HEK293T (cell line): ENCODE measurements at regions not wholly inside any gene's neighbourhood (a gene's known extent, or its start where the extent isn't known, plus 50 kb on each side); places are given as distances from the start of the nearest gene placed in this dataset.

Experiments
- CTCF ChIA-PET: fragments of 350-600 bp; formaldehyde crosslinking; extraction: SDS; loops from one replicate; lab custom pipeline; 2021; ENCODE audit warnings: antibody characterized with exemption, inconsistent platforms; lab: Yijun Ruan, JAX
- POLR2A ChIA-PET: fragments of 350-600 bp; formaldehyde crosslinking; extraction: SDS; loops from one replicate; lab custom pipeline; 2020; ENCODE audit warnings: antibody characterized with exemption, inconsistent platforms; lab: Yijun Ruan, JAX
- DNase-seq: peaks from one replicate; pipeline ENCODE4 v3.0.0; 2012; ENCODE audit warnings: mixed read lengths; ENCODE audit errors: extremely low spot score
- ARNT ChIP-seq: fragments of 450-650 bp; IDR thresholded peaks from 2 replicates; pipeline ENCODE4 v1.6.1; 2017; ENCODE audit warnings: mild to moderate bottlenecking
- BHLHE40 ChIP-seq: fragments of 450-650 bp; IDR thresholded peaks from 2 replicates; pipeline ENCODE4 v1.6.1; 2016; ENCODE audit warnings: mild to moderate bottlenecking, moderate library complexity, borderline replicate concordance
- CTBP1 ChIP-seq: fragments of 450-650 bp; IDR thresholded peaks from 2 replicates; pipeline ENCODE4 v1.6.1; 2016; ENCODE audit warnings: borderline replicate concordance
- ELF4 ChIP-seq: fragments of 450-650 bp; IDR thresholded peaks from 2 replicates; pipeline ENCODE4 v1.6.1; 2017; ENCODE audit warnings: antibody characterized with exemption
- FOXA1 ChIP-seq: fragments of 450-650 bp; IDR thresholded peaks from 2 replicates; pipeline ENCODE4 v1.6.1; 2016; ENCODE audit warnings: mild to moderate bottlenecking
- FOXK2 ChIP-seq: fragments of 450-650 bp; IDR thresholded peaks from 2 replicates; pipeline ENCODE4 v1.6.1; 2016; ENCODE audit warnings: mild to moderate bottlenecking
- FOXM1 ChIP-seq: fragments of 450-650 bp; IDR thresholded peaks from 2 replicates; pipeline ENCODE4 v1.6.1; 2017; ENCODE audit warnings: mild to moderate bottlenecking, borderline replicate concordance
- HDGF ChIP-seq: fragments of 450-650 bp; IDR thresholded peaks from 2 replicates; pipeline ENCODE4 v1.6.1; 2017; ENCODE audit warnings: antibody characterized with exemption, borderline replicate concordance
- L3MBTL2 ChIP-seq: fragments of 450-650 bp; conservative IDR thresholded peaks from 2 replicates; pipeline ENCODE4 v1.6.1; 2016; ENCODE audit warnings: mild to moderate bottlenecking
- LEF1 ChIP-seq: fragments of 450-650 bp; IDR thresholded peaks from 2 replicates; pipeline ENCODE4 v1.6.1; 2017; ENCODE audit warnings: mild to moderate bottlenecking, borderline replicate concordance
- NFRKB ChIP-seq: fragments of 450-650 bp; IDR thresholded peaks from 2 replicates; pipeline ENCODE4 v1.6.1; 2016; ENCODE audit warnings: mild to moderate bottlenecking, moderate library complexity
- PKNOX1 ChIP-seq: fragments of 450-650 bp; IDR thresholded peaks from 2 replicates; pipeline ENCODE4 v1.6.1; 2016
- SP1 ChIP-seq: fragments of 450-650 bp; IDR thresholded peaks from 2 replicates; pipeline ENCODE4 v1.6.1; 2017
- SUZ12 ChIP-seq: fragments of 450-650 bp; IDR thresholded peaks from 2 replicates; pipeline ENCODE4 v1.6.1; 2016; ENCODE audit warnings: mild to moderate bottlenecking
- TARDBP ChIP-seq: fragments of 450-650 bp; IDR thresholded peaks from 2 replicates; pipeline ENCODE4 v1.6.1; 2016
- ZNF384 ChIP-seq: fragments of 450-650 bp; IDR thresholded peaks from 2 replicates; pipeline ENCODE4 v1.6.1; 2016

DNA sequence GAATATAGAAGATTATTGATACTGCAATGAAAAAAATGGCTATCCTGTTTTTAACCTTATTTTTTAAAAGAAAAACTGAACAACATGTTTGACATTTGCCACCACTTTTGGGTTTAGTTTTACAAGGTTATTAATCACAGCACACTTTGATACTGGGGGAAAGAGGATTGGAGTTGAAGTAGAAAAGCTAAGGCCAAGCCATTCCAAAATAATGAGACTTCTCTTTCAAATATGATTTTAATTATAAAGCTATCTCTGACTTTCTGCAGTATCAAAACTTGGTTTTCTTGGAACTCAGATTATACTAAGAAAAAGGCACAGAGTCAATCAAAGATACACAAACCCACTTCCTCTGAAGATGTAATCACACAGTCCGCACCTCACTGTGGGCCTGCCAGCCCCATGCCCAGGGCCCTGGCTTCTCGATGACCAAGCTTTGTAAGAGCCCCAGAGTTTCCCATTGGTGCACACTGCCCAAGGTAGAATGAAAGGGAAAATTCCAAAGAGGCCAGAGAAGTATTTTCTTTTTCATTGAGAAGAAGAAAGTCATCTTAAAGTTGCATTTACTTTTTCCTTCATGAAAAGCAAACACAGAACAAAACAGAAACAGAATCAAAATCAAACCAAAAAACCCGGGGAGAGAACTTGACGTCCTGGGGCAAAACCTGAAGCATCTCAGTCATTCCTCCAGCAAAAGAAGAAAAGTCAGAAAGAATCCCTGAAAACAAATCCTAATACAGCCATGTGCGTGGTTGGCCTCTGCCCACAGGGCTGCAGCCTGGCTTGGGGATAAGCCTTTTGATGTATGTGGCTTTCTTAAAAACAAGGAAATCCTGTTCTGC lies 187.7 kb upstream of the KLF6 start:
- no peak for DNase-seq
- ChIA-PET CTCF (no interaction called here), POLR2A (no interaction called here)
- TF ChIP-seq BHLHE40 = no peak

DNA sequence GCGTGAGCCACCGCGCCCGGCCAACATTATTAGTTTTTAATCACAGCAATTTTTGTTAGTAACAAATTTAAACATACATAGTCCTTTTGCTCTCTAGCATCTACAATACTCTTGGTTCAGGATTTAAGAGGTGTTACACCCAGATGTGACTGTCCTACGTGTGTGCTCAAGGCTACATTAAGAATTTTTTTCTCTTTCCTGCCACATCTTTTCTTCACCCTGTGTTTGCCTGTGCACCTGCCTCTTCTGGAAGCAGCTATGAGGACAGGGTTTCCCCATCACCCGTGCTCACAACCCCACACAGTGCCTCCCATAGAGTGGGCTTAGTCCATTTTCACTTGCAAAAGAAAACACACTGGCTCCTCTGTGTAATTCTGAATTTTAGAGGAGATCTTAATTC lies 186.7 kb upstream of the KLF6 start:
- CTCF ChIA-PET = no interaction called here
- POLR2A ChIA-PET = no interaction called here
- no peak for TF ChIP-seq ARNT
- no peak for TF ChIP-seq L3MBTL2
- TF ChIP-seq PKNOX1 = no peak
- no peak for TF ChIP-seq SUZ12
- no peak for DNase-seq

- ChIA-PET POLR2A (no interaction called here), CTCF (no interaction called here)
- DNase-seq = no peak
- TF ChIP-seq ELF4 (no peak), L3MBTL2 (no peak), FOXA1 (no peak), NFRKB (no peak), SUZ12 (no peak), FOXM1 (no peak), PKNOX1 (no peak), HDGF (no peak), LEF1 (no peak), ARNT (no peak), SP1 (no peak), TARDBP (no peak), BHLHE40 (no peak), FOXK2 (no peak), CTBP1 (no peak), ZNF384 (no peak)
Observed at GRCh38 chr10:3969876-3970666, 185.1 kb upstream of the KLF6 start.

DNA sequence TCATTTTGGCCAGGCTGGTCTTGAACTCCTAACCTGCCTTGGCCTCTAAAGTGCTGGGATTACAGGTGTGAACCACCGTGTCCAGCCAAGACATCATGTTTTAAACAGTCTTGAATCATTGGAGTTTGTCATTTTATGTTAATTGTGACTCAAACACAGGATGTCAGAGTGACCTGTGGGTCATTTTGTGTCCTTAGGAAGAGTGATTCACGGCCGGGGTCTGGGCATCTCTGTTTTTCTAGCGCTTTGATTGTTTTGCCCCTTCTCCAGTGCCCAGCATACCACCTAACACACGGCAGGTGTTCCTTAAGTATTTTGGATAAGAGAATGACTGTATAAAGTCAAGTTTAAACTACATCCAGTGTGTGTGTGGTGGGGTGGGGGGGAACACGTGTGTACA lies 183.7 kb upstream of the KLF6 start:
- ChIA-PET POLR2A (no interaction called here), CTCF (no interaction called here)
- TF ChIP-seq TARDBP (no peak), CTBP1 (no peak), ZNF384 (no peak), ARNT (no peak)

GRCh38 chr10:3964516-3964915 lies 179.5 kb upstream of the KLF6 start:
- ChIA-PET POLR2A (no interaction called here), CTCF (no interaction called here)
- no peak for DNase-seq
- TF ChIP-seq CTBP1 = no peak
- TF ChIP-seq ZNF384 = no peak
- TF ChIP-seq HDGF = no peak
- TF ChIP-seq ARNT = no peak
- no peak for TF ChIP-seq L3MBTL2
- TF ChIP-seq NFRKB = no peak
- TF ChIP-seq SUZ12 = no peak
- TF ChIP-seq FOXM1 = no peak
- TF ChIP-seq BHLHE40 = no peak
- TF ChIP-seq FOXK2 = no peak
- no peak for TF ChIP-seq PKNOX1
- no peak for TF ChIP-seq LEF1
- TF ChIP-seq TARDBP = no peak
- TF ChIP-seq FOXA1 = no peak
- no peak for TF ChIP-seq ELF4
- no peak for TF ChIP-seq SP1

More for the DNA sequence above, 183.7 kb upstream of the KLF6 start:
- DNase-seq = no peak

- ChIA-PET CTCF (no interaction called here), POLR2A (no interaction called here)
- no peak for TF ChIP-seq ARNT
- TF ChIP-seq L3MBTL2 = no peak
- TF ChIP-seq FOXA1 = no peak
- TF ChIP-seq ZNF384 = no peak
- no peak for TF ChIP-seq HDGF
- no peak for TF ChIP-seq SP1
- TF ChIP-seq BHLHE40 = no peak
- TF ChIP-seq FOXK2 = no peak
- TF ChIP-seq CTBP1 = no peak
- no peak for TF ChIP-seq ELF4
- TF ChIP-seq PKNOX1 = no peak
- no peak for TF ChIP-seq LEF1
- TF ChIP-seq FOXM1 = no peak
- TF ChIP-seq SUZ12 = no peak
- TF ChIP-seq NFRKB = no peak
- DNase-seq = no peak
Observed at GRCh38 chr10:3963191-3963673, 178.2 kb upstream of the KLF6 start.
